SK-N-SH (cell line): ENCODE measurements at regions not wholly inside any gene's neighbourhood (a gene's known extent, or its start where the extent isn't known, plus 50 kb on each side); places are given as distances from the start of the nearest gene placed in this dataset.

Experiments
- CTCF ChIA-PET: fragments of 300-600, 350-600 bp; formaldehyde crosslinking; extraction: SDS; loops from one replicate; lab custom pipeline; 2021; lab: Yijun Ruan, JAX
- POLR2A ChIA-PET: fragments of 350-600 bp; sonication (Branson Sonifier 250); formaldehyde crosslinking; extraction: SDS; loops from one replicate; lab custom pipeline; 2020; ENCODE audit warnings: antibody characterized with exemption, inconsistent platforms; lab: Yijun Ruan, JAX
- DNase-seq: peaks from one replicate; pipeline ENCODE4 v3.0.0; 2012
- H2AFZ ChIP-seq: fragments of 200-600 bp; sonication (generic); 2 replicates; pipeline ENCODE4 v1.8.1; 2016; ENCODE audit warnings: antibody characterized with exemption, mild to moderate bottlenecking, low read depth
- H3F3A ChIP-seq: fragments of 200-600 bp; sonication (generic); replicated peaks from 2 replicates; pipeline ENCODE3; 2016; ENCODE audit warnings: antibody characterized with exemption, mild to moderate bottlenecking; ENCODE audit not compliant: insufficient read depth
- H3K27ac ChIP-seq, 2 experiments: fragments of 200-500 bp in 1 of 2; fragments of 200-600 bp in 1 of 2; sonication (Bioruptor generic) in 1 of 2; sonication (generic), shearing (Covaris generic) in 1 of 2; 2 replicates each; pipeline versions ENCODE4 v1.5.1 to v1.6.1; 2014 to 2016; ENCODE audit warnings: low read depth in 2 of 2, inconsistent platforms in 1 of 2, low read length in 1 of 2, mild to moderate bottlenecking in 1 of 2, mixed read lengths in 1 of 2
- H3K27me3 ChIP-seq: fragments of 200-600 bp; sonication (generic), shearing (Covaris generic); 2 replicates; pipeline ENCODE4 v1.6.1; 2016; ENCODE audit warnings: mixed run types; ENCODE audit not compliant: insufficient read depth
- H3K36me3 ChIP-seq, 2 experiments: fragments of 200-500 bp in 1 of 2; fragments of 200-600 bp in 1 of 2; sonication (Bioruptor generic) in 1 of 2; sonication (generic) in 1 of 2; replicated peaks in 1 of 2; 2 replicates each; pipeline versions ENCODE3 to v1.5.1; 2014 to 2016; ENCODE audit warnings: low read length in 1 of 2, mild to moderate bottlenecking in 1 of 2; ENCODE audit not compliant: insufficient read depth in 2 of 2, control insufficient read depth in 1 of 2
- H3K4me1 ChIP-seq, 2 experiments: fragments of 200-500 bp in 1 of 2; fragments of 200-600 bp in 1 of 2; sonication (Bioruptor generic) in 1 of 2; sonication (generic), shearing (Covaris generic) in 1 of 2; 2 replicates each; pipeline versions ENCODE4 v1.5.1 to v1.6.1; 2014 to 2016; ENCODE audit warnings: low read depth in 1 of 2, low read length in 1 of 2, mixed run types in 1 of 2; ENCODE audit not compliant: insufficient read depth in 2 of 2, control insufficient read depth in 1 of 2
- H3K4me2 ChIP-seq: fragments of 200-600 bp; sonication (generic), shearing (Covaris generic); 2 replicates; pipeline ENCODE4 v1.6.1; 2017; ENCODE audit warnings: mixed run types
- H3K4me3 ChIP-seq, 2 experiments: fragments of 200-500 bp in 1 of 2; fragments of 200-600 bp in 1 of 2; sonication (Bioruptor generic) in 1 of 2; sonication (generic), shearing (Covaris generic) in 1 of 2; 2 replicates each; pipeline versions ENCODE4 v1.5.1 to v1.8.1; 2014 to 2016; ENCODE audit warnings: low read depth in 2 of 2, inconsistent platforms in 1 of 2, low read length in 1 of 2, mild to moderate bottlenecking in 1 of 2, mixed read lengths in 1 of 2, moderate library complexity in 1 of 2
- H3K79me2 ChIP-seq: fragments of 200-600 bp; sonication (generic); 2 replicates; pipeline ENCODE4 v1.8.1; 2017; ENCODE audit warnings: mild to moderate bottlenecking; ENCODE audit not compliant: insufficient read depth
- H3K9ac ChIP-seq: fragments of 200-600 bp; sonication (generic); 2 replicates; pipeline ENCODE4 v1.6.1; 2017; ENCODE audit warnings: mixed run types
- H3K9me2 ChIP-seq: fragments of 200-600 bp; sonication (generic); 2 replicates; pipeline ENCODE4 v1.6.1; 2017; ENCODE audit warnings: mixed run types
- H3K9me3 ChIP-seq: fragments of 200-600 bp; sonication (generic); 2 replicates; pipeline ENCODE4 v1.6.1; 2017; ENCODE audit warnings: mixed run types, mild to moderate bottlenecking, moderate library complexity
- H4K20me1 ChIP-seq: fragments of 200-600 bp; sonication (generic); 2 replicates; pipeline ENCODE4 v1.6.1; 2017; ENCODE audit warnings: mild to moderate bottlenecking, mixed run types; ENCODE audit not compliant: insufficient read depth
- CTCF ChIP-seq: fragments of 200-600 bp; sonication (generic); IDR thresholded peaks from 2 replicates; pipeline ENCODE4 v1.6.1; 2017; ENCODE audit warnings: antibody characterized with exemption, mild to moderate bottlenecking, moderate library complexity
- EP300 ChIP-seq, 2 experiments: IDR thresholded peaks; 2 replicates each; pipeline versions ENCODE4 v1.4.0 to v1.6.1; 2012; ENCODE audit warnings: borderline replicate concordance in 1 of 2, low read depth in 1 of 2, low read length in 1 of 2
- EZH2phosphoT487 ChIP-seq: fragments of 200-600 bp; sonication (generic); IDR thresholded peaks from 2 replicates; pipeline ENCODE4 v1.6.1; 2017; ENCODE audit warnings: low read depth, mixed run types, mild to moderate bottlenecking, antibody characterized with exemption, moderate library complexity, borderline replicate concordance
- FOSL2 ChIP-seq: IDR thresholded peaks from 2 replicates; pipeline ENCODE4 v1.4.0; 2012; ENCODE audit warnings: low read depth, mild to moderate bottlenecking, moderate library complexity, borderline replicate concordance
- GABPA ChIP-seq: IDR thresholded peaks from 2 replicates; pipeline ENCODE4 v1.4.0; 2012; ENCODE audit warnings: low read depth, mild to moderate bottlenecking
- GATA2 ChIP-seq: sonication (generic); formaldehyde crosslinking; IDR thresholded peaks from 2 replicates; pipeline ENCODE4 v1.5.0; 2020; ENCODE audit warnings: mild to moderate bottlenecking, missing genetic modification reagents
- JUND ChIP-seq: IDR thresholded peaks from 2 replicates; pipeline ENCODE4 v1.4.0; 2012
- MEF2A ChIP-seq: IDR thresholded peaks from 2 replicates; pipeline ENCODE4 v1.4.0; 2012; ENCODE audit warnings: low read depth, borderline replicate concordance
- MXI1 ChIP-seq: IDR thresholded peaks from 2 replicates; pipeline ENCODE4 v1.6.1; 2012; ENCODE audit warnings: mild to moderate bottlenecking, low read depth, low read length, improper control_type of control experiment
- NFIC ChIP-seq: IDR thresholded peaks from 2 replicates; pipeline ENCODE4 v1.4.0; 2012; ENCODE audit warnings: borderline replicate concordance
- PBX3 ChIP-seq: IDR thresholded peaks from 2 replicates; pipeline ENCODE4; 2012
- RXRA ChIP-seq: IDR thresholded peaks from 2 replicates; pipeline ENCODE4 v1.4.0; 2012; ENCODE audit warnings: low read depth, mild to moderate bottlenecking, borderline replicate concordance
- SIN3A ChIP-seq: IDR thresholded peaks from 2 replicates; pipeline ENCODE4 v1.6.1; 2012; ENCODE audit warnings: low read depth, mild to moderate bottlenecking, low read length, moderate library complexity, borderline replicate concordance
- SMC3 ChIP-seq: IDR thresholded peaks from 2 replicates; pipeline ENCODE4 v1.6.1; 2012; ENCODE audit warnings: low read depth, low read length, improper control_type of control experiment
- TEAD4 ChIP-seq: IDR thresholded peaks from 2 replicates; pipeline ENCODE4 v1.4.0; 2012; ENCODE audit warnings: mild to moderate bottlenecking, borderline replicate concordance; ENCODE audit not compliant: insufficient read depth
- YY1 ChIP-seq: IDR thresholded peaks from 2 replicates; pipeline ENCODE4 v1.4.0; 2012; ENCODE audit warnings: low read depth, mild to moderate bottlenecking
- ZBTB33 ChIP-seq: IDR thresholded peaks from 2 replicates; pipeline ENCODE4 v1.4.0; 2012; ENCODE audit warnings: low read depth, borderline replicate concordance
- WGBS: methylation state at CpG from one replicate; pipeline ENCODE4 v1.1.6; 2017; ENCODE audit warnings: low lambda C conversion rate; 5-methylcytosine and 5-hydroxymethylcytosine counted together

- Histone ChIP-seq H3K4me2 (no peak overlapping the region), H3K36me3 (no peaks in the 10 kb centered on the region), H4K20me1 (no peaks in the 10 kb centered on the region), H2AFZ (no peak overlapping the region), H3K4me3 (no peak overlapping the region), H3K9me2 (no peaks in the 10 kb centered on the region), H3K27ac (no peak overlapping the region), H3K9me3 (no peaks in the 10 kb centered on the region), H3K9ac (no peak overlapping the region), H3K79me2 (no peaks in the 10 kb centered on the region), H3K4me1 (no peaks in the 10 kb centered on the region), H3F3A (no peaks in the 10 kb centered on the region), H3K27me3 (no peaks in the 10 kb centered on the region)
- no peak for DNase-seq
- POLR2A ChIA-PET, result no interaction called here
- TF ChIP-seq PBX3, result no peak
- TF ChIP-seq FOSL2, result no peak
- no peak for TF ChIP-seq YY1
- TF ChIP-seq TEAD4, result no peak
- TF ChIP-seq CTCF, result no peak
- no peak for TF ChIP-seq EZH2phosphoT487
- no peak for TF ChIP-seq ZBTB33
- no peak for TF ChIP-seq RXRA
- no peak for TF ChIP-seq EP300 (IDR thresholded peaks at IDR 0.05; ENCODE audit: borderline replicate concordance in 1 of 2, low read depth in 1 of 2, low read length in 1 of 2)
- no peak for TF ChIP-seq SMC3
- TF ChIP-seq MXI1, result no peak
- TF ChIP-seq SIN3A, result no peak
- TF ChIP-seq NFIC, result no peak
- no peak for TF ChIP-seq JUND
- 46% methylated on average over 5 of the region's 5 CpGs for WGBS
- CTCF ChIA-PET, result no interaction called here
These were observed 131.0 kb downstream of the GALR1 start for GRCh38 chr18:77380695-77381094.

- H3K36me3 ChIP-seq, result no peaks in the 10 kb centered on the region
- 48% methylated on average over 5 of the region's 5 CpGs for WGBS
These were observed 142.7 kb downstream of the GALR1 start for GRCh38 chr18:77392321-77392720.

More at GRCh38 chr18:77392321-77392720, 142.7 kb downstream of the GALR1 start:
- Histone ChIP-seq H3K79me2 (no peaks in the 10 kb centered on the region), H3K9me2 (no peaks in the 10 kb centered on the region), H3K9me3 (no peaks in the 10 kb centered on the region), H2AFZ (no peak overlapping the region), H3F3A (no peaks in the 10 kb centered on the region), H3K9ac (no peak overlapping the region), H3K4me3 (no peak overlapping the region), H3K4me2 (no peak overlapping the region), H4K20me1 (no peaks in the 10 kb centered on the region), H3K4me1 (no peaks in the 10 kb centered on the region), H3K27me3 (no peaks in the 10 kb centered on the region), H3K27ac (no peak overlapping the region)
- DNase-seq, result no peak
- TF ChIP-seq GABPA (no peak), GATA2 (CRISPR knock-in tag) (no peak), MEF2A (no peak), EZH2phosphoT487 (no peak), RXRA (no peak), TEAD4 (no peak)
- POLR2A ChIA-PET, result no interaction called here
- CTCF ChIA-PET, result no interaction called here
